ENCODE measurements at regions not wholly inside any gene's neighbourhood (a gene's known extent, or its start where the extent isn't known, plus 50 kb on each side); places are given as distances from the start of the nearest gene placed in this dataset.

- no peak for TF ChIP-seq POLR2AphosphoS5 (IDR thresholded peaks at IDR 0.05; ENCODE audit: low read depth, low read length)
- no peak for TF ChIP-seq TAF1 (IDR thresholded peaks at IDR 0.05; ENCODE audit: borderline replicate concordance, low read depth, low read length)
- no peak for TF ChIP-seq POLR2A (IDR thresholded peaks at IDR 0.05; ENCODE audit: low read depth, low read length)
- FAIRE-seq: no peak
These were observed 174.0 kb downstream of the ASCL4 start for GRCh38 chr12:107948391-107948945.

GRCh38 chr12:107951024-107951423 is 176.5 kb downstream of the ASCL4 start:
- TF ChIP-seq POLR2AphosphoS5 (IDR thresholded peaks at IDR 0.05; ENCODE audit: low read depth, low read length) (no peak), TAF1 (IDR thresholded peaks at IDR 0.05; ENCODE audit: borderline replicate concordance, low read depth, low read length) (no peak), POLR2A (IDR thresholded peaks at IDR 0.05; ENCODE audit: low read depth, low read length) (no peak)
- FAIRE-seq: no peak
- DNase-seq (ENCODE audit: insufficient read length): no peak

More at GRCh38 chr12:107948391-107948945, 174.0 kb downstream of the ASCL4 start:
- DNase-seq (ENCODE audit: insufficient read length): no peak

GRCh38 chr12:107955966-107956643 is 173.0 kb upstream of the WSCD2 start:
- DNase-seq (ENCODE audit: insufficient read length) (no peak), FAIRE-seq (no peak)
- TF ChIP-seq TAF1 (IDR thresholded peaks at IDR 0.05; ENCODE audit: borderline replicate concordance, low read depth, low read length) (no peak), POLR2A (IDR thresholded peaks at IDR 0.05; ENCODE audit: low read depth, low read length) (no peak), POLR2AphosphoS5 (IDR thresholded peaks at IDR 0.05; ENCODE audit: low read depth, low read length) (no peak)

- TF ChIP-seq POLR2AphosphoS5 (IDR thresholded peaks at IDR 0.05; ENCODE audit: low read depth, low read length): no peak
- no peak for TF ChIP-seq TAF1 (IDR thresholded peaks at IDR 0.05; ENCODE audit: borderline replicate concordance, low read depth, low read length)
- TF ChIP-seq POLR2A (IDR thresholded peaks at IDR 0.05; ENCODE audit: low read depth, low read length): no peak
- DNase-seq (ENCODE audit: insufficient read length) (no peak), FAIRE-seq (no peak)
These were observed 171.6 kb upstream of the WSCD2 start for GRCh38 chr12:107957459-107957858.

- TF ChIP-seq POLR2AphosphoS5 (IDR thresholded peaks at IDR 0.05; ENCODE audit: low read depth, low read length) (no peak), TAF1 (IDR thresholded peaks at IDR 0.05; ENCODE audit: borderline replicate concordance, low read depth, low read length) (no peak), POLR2A (IDR thresholded peaks at IDR 0.05; ENCODE audit: low read depth, low read length) (no peak)
- DNase-seq (ENCODE audit: insufficient read length): no peak
- FAIRE-seq: no peak
These were observed 165.5 kb upstream of the WSCD2 start for GRCh38 chr12:107963635-107964034.

- DNase-seq (ENCODE audit: insufficient read length): no peak
- FAIRE-seq: peak; percentile 33
- TF ChIP-seq POLR2AphosphoS5 (IDR thresholded peaks at IDR 0.05; ENCODE audit: low read depth, low read length) (no peak), POLR2A (IDR thresholded peaks at IDR 0.05; ENCODE audit: low read depth, low read length) (no peak), TAF1 (IDR thresholded peaks at IDR 0.05; ENCODE audit: borderline replicate concordance, low read depth, low read length) (no peak)
These were observed 161.9 kb upstream of the WSCD2 start for GRCh38 chr12:107967170-107967569.

- no peak for TF ChIP-seq POLR2A (IDR thresholded peaks at IDR 0.05; ENCODE audit: low read depth, low read length)
- TF ChIP-seq POLR2AphosphoS5 (IDR thresholded peaks at IDR 0.05; ENCODE audit: low read depth, low read length): no peak
- TF ChIP-seq TAF1 (IDR thresholded peaks at IDR 0.05; ENCODE audit: borderline replicate concordance, low read depth, low read length): no peak
- FAIRE-seq (no peak), DNase-seq (ENCODE audit: insufficient read length) (no peak)
These were observed 155.1 kb upstream of the WSCD2 start for GRCh38 chr12:107973950-107974349.

- DNase-seq (ENCODE audit: insufficient read length) (no peak), FAIRE-seq (no peak)
- TF ChIP-seq POLR2AphosphoS5 (IDR thresholded peaks at IDR 0.05; ENCODE audit: low read depth, low read length) (no peak), POLR2A (IDR thresholded peaks at IDR 0.05; ENCODE audit: low read depth, low read length) (no peak), TAF1 (IDR thresholded peaks at IDR 0.05; ENCODE audit: borderline replicate concordance, low read depth, low read length) (no peak)
These were observed 152.8 kb upstream of the WSCD2 start for GRCh38 chr12:107976331-107976730.

GRCh38 chr12:107978201-107978600 is 150.9 kb upstream of the WSCD2 start:
- TF ChIP-seq POLR2A (IDR thresholded peaks at IDR 0.05; ENCODE audit: low read depth, low read length) (no peak), POLR2AphosphoS5 (IDR thresholded peaks at IDR 0.05; ENCODE audit: low read depth, low read length) (no peak), TAF1 (IDR thresholded peaks at IDR 0.05; ENCODE audit: borderline replicate concordance, low read depth, low read length) (no peak)
- FAIRE-seq (no peak), DNase-seq (ENCODE audit: insufficient read length) (no peak)

- DNase-seq (ENCODE audit: insufficient read length): no peak
- TF ChIP-seq TAF1 (IDR thresholded peaks at IDR 0.05; ENCODE audit: borderline replicate concordance, low read depth, low read length) (no peak), POLR2A (IDR thresholded peaks at IDR 0.05; ENCODE audit: low read depth, low read length) (no peak), POLR2AphosphoS5 (IDR thresholded peaks at IDR 0.05; ENCODE audit: low read depth, low read length) (no peak)
These were observed 150.4 kb upstream of the WSCD2 start for GRCh38 chr12:107978641-107979040.

GRCh38 chr12:107983756-107984472 is 145.2 kb upstream of the WSCD2 start:
- no peak for FAIRE-seq
- no peak for DNase-seq (ENCODE audit: insufficient read length)
- TF ChIP-seq POLR2A (IDR thresholded peaks at IDR 0.05; ENCODE audit: low read depth, low read length): no peak
- TF ChIP-seq TAF1 (IDR thresholded peaks at IDR 0.05; ENCODE audit: borderline replicate concordance, low read depth, low read length): no peak
- no peak for TF ChIP-seq POLR2AphosphoS5 (IDR thresholded peaks at IDR 0.05; ENCODE audit: low read depth, low read length)

More at GRCh38 chr12:107978641-107979040, 150.4 kb upstream of the WSCD2 start:
- FAIRE-seq: no peak
